ENCODE measurements at regions not wholly inside any gene's neighbourhood (a gene's known extent, or its start where the extent isn't known, plus 50 kb on each side); places are given as distances from the start of the nearest gene placed in this dataset.
"Not testable (repeated sequence)": the region's sequence is repeated elsewhere in the genome, so short reads cannot be mapped to it uniquely, and the experiment has no call there.

DNA sequence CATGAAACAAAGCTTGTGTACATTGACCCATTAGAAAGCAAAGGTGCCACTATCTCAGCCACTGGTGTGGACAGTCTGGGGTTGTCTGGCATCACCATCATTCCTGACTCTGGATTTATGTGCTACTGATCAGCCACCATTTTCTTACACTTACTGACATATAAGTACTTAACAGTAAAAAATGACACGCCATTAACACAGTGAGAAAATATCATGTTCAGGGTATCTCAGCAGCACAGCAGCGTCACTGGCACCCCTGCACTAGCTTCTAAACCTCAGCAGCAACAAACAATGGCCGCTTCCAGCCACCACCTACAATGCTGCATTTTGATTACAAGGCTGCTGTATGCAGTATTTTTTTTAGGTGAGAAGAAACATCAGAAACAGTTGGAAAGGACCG is 253.4 kb upstream of the HDAC4 start:
- Histone ChIP-seq H3K9me3 (ENCODE audit: control insufficient read depth, low read length) (no peaks in the 10 kb centered on the region), H3K27ac (ENCODE audit: insufficient read depth, low read depth, low read length, poor library complexity, severe bottlenecking) (no peak overlapping the region), H3K4me3 (ENCODE audit: insufficient read depth, low read depth, low read length) (no peak overlapping the region), H3K4me1 (ENCODE audit: control insufficient read depth, insufficient read depth, low read length) (no peaks in the 10 kb centered on the region), H3K27me3 (ENCODE audit: control insufficient read depth, insufficient read depth, low read length, poor library complexity, severe bottlenecking) (no peaks in the 10 kb centered on the region), H3K36me3 (ENCODE audit: control insufficient read depth, insufficient read depth, low read length) (no peaks in the 10 kb centered on the region)
- WGBS, 2 experiments: 89 to 92% methylated on average over 4 of the region's 4 CpGs

DNA sequence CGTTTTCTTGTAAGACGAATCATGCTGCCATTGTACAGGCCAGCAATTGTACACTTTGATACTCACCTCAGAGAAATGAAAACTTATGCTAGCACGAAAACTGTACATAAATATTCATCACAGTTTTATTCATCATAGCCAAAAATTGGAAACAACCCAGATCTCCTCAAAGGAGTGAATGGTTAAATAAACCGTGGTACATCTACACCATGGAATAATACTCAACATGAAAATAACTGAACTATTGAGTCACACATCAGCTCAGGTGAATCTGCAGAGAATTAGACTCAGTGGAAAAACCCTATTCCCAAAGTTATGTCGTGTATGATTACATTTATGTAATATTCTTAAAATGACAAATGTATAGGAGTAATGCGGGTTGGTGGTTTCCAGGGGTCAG is 251.0 kb upstream of the HDAC4 start:
- H3K27me3 ChIP-seq (ENCODE audit: control insufficient read depth, insufficient read depth, low read length, poor library complexity, severe bottlenecking): no peaks in the 10 kb centered on the region
- H3K4me1 ChIP-seq (ENCODE audit: control insufficient read depth, insufficient read depth, low read length): no peaks in the 10 kb centered on the region
- H3K9me3 ChIP-seq (ENCODE audit: control insufficient read depth, low read length): no peaks in the 10 kb centered on the region
- no peaks in the 10 kb centered on the region for H3K36me3 ChIP-seq (ENCODE audit: control insufficient read depth, insufficient read depth, low read length)
- WGBS, 2 experiments: 76 to 82% methylated on average over 6 of the region's 6 CpGs
- no peak overlapping the region for H3K4me3 ChIP-seq (ENCODE audit: insufficient read depth, low read depth, low read length)
- H3K27ac ChIP-seq (ENCODE audit: insufficient read depth, low read depth, low read length, poor library complexity, severe bottlenecking): no peak overlapping the region

DNA sequence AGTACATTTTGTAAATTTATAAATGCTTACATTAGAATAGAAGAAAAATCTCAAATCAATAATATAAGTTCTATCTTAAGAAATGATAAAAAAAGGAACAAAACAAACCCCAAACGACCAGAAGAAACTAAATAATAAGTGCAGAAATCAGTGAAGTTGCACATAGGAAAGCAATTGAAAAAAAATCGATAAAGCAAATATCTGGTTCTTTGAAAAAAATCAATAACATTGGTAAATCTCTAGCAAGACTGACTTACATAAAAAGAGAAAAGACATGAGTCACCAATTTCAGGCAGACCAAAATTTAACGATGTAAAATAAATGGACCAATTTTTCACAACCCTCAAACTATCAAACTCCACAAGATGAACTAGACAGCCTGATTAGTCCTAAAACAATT is 249.9 kb upstream of the HDAC4 start:
- no peaks in the 10 kb centered on the region for H3K9me3 ChIP-seq (ENCODE audit: control insufficient read depth, low read length)
- 91 to 100% methylated on average over 2 to 3 of the region's 3 CpGs for WGBS, 2 experiments
- no peaks in the 10 kb centered on the region for H3K27me3 ChIP-seq (ENCODE audit: control insufficient read depth, insufficient read depth, low read length, poor library complexity, severe bottlenecking)
- no peak overlapping the region for H3K4me3 ChIP-seq (ENCODE audit: insufficient read depth, low read depth, low read length)
- H3K36me3 ChIP-seq (ENCODE audit: control insufficient read depth, insufficient read depth, low read length): no peaks in the 10 kb centered on the region
- no peak overlapping the region for H3K27ac ChIP-seq (ENCODE audit: insufficient read depth, low read depth, low read length, poor library complexity, severe bottlenecking)
- no peaks in the 10 kb centered on the region for H3K4me1 ChIP-seq (ENCODE audit: control insufficient read depth, insufficient read depth, low read length)

DNA sequence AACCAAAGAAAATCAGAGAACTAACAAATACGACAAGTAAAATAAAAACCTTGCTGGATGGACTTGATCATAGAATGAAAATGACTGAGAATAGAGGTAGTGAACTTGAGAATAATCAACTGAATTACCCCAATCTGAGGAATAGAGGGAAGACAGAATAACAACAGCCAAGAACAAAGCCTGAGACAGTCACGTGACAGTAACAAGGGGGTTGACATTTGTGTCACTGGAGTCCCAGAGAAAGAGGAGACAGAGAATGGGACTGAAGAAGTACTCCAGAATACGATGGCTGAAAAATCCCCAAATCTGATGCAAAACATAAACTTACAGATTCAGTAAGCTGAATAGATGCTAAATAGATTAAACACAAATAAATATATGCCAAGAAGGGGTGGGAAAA is 248.5 kb upstream of the HDAC4 start:
- Histone ChIP-seq H3K4me3 (ENCODE audit: insufficient read depth, low read depth, low read length) (no peak overlapping the region), H3K9me3 (ENCODE audit: control insufficient read depth, low read length) (no peaks in the 10 kb centered on the region), H3K27ac (ENCODE audit: insufficient read depth, low read depth, low read length, poor library complexity, severe bottlenecking) (no peak overlapping the region), H3K27me3 (ENCODE audit: control insufficient read depth, insufficient read depth, low read length, poor library complexity, severe bottlenecking) (no peaks in the 10 kb centered on the region), H3K36me3 (ENCODE audit: control insufficient read depth, insufficient read depth, low read length) (no peaks in the 10 kb centered on the region), H3K4me1 (ENCODE audit: control insufficient read depth, insufficient read depth, low read length) (no peaks in the 10 kb centered on the region)
- 95 to 96% methylated on average over 2 to 3 of the region's 3 CpGs for WGBS, 2 experiments

GRCh38 chr2:239648607-239649006 is 247.8 kb upstream of the HDAC4 start:
- WGBS, 2 experiments: 78% methylated on average over 2 of the region's 2 CpGs
- H3K4me1 ChIP-seq (ENCODE audit: control insufficient read depth, insufficient read depth, low read length): no peaks in the 10 kb centered on the region
- H3K9me3 ChIP-seq (ENCODE audit: control insufficient read depth, low read length): no peaks in the 10 kb centered on the region
- no peak overlapping the region for H3K27ac ChIP-seq (ENCODE audit: insufficient read depth, low read depth, low read length, poor library complexity, severe bottlenecking)
- H3K36me3 ChIP-seq (ENCODE audit: control insufficient read depth, insufficient read depth, low read length): no peaks in the 10 kb centered on the region
- H3K27me3 ChIP-seq (ENCODE audit: control insufficient read depth, insufficient read depth, low read length, poor library complexity, severe bottlenecking): no peaks in the 10 kb centered on the region
- no peak overlapping the region for H3K4me3 ChIP-seq (ENCODE audit: insufficient read depth, low read depth, low read length)

DNA sequence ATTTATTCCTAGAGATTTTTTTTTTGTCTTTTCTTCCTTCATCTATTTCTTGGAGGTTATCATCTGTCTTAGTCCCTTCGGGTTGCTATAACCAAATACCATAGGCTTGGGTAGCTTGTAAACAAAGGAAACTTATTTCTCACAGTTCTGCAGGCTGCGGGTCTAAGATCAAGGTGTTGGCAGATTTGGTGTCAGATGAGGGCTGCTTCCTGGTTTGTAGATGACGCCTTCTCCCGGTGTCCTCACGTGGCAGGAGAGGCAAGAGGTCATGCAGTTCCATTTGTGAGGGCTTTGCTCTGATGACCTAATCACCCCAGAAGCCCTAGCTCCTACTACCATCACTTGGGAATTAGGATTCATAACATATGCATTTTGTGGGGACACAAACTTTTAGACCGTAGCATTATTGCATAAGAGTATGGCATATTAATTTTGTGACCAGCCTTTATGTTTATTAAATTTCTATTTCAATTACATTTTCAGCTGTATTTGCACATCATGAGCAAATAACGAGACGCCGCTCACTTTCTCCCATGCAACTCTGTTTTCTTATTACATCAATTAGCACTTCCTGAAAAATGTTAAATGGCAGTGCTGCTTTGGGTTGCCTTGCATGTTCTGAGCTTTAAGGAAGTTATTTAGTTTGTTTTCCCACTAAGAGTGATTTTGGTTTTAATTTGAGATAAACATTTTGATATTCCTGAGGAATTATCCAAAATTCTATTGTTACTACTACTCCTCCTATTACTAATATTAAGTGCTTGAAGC is 246.4 kb upstream of the HDAC4 start:
- H3K27me3 ChIP-seq (ENCODE audit: control insufficient read depth, insufficient read depth, low read length, poor library complexity, severe bottlenecking): no peaks in the 10 kb centered on the region
- H3K4me3 ChIP-seq (ENCODE audit: insufficient read depth, low read depth, low read length): no peak overlapping the region
- H3K27ac ChIP-seq (ENCODE audit: insufficient read depth, low read depth, low read length, poor library complexity, severe bottlenecking): no peak overlapping the region
- WGBS, 2 experiments: 90 to 93% methylated on average over 8 to 9 of the region's 9 CpGs
- no peaks in the 10 kb centered on the region for H3K36me3 ChIP-seq (ENCODE audit: control insufficient read depth, insufficient read depth, low read length)
- no peaks in the 10 kb centered on the region for H3K9me3 ChIP-seq (ENCODE audit: control insufficient read depth, low read length)
- no peaks in the 10 kb centered on the region for H3K4me1 ChIP-seq (ENCODE audit: control insufficient read depth, insufficient read depth, low read length)

DNA sequence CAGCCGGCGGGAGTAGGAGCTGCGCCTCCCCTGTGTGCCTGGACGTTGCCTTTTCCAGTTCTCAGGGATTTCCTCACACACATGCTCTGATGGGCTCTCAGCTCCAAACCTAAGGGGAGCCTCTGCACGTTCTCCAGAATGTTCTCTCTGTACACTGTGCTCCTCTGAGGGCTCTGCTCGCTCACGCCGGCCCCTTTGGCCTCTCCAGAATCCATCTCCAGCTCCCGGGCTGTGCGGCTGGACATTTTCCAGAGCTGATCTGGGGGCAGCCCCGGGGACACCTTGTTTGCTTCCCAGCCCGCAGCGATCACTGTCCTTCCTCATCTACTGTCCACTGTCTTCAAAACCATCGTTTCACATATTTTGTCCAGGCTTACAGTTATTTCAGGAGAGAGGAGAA is 245.4 kb upstream of the HDAC4 start:
- Histone ChIP-seq H3K9me3 (ENCODE audit: control insufficient read depth, low read length) (no peaks in the 10 kb centered on the region), H3K4me1 (ENCODE audit: control insufficient read depth, insufficient read depth, low read length) (no peaks in the 10 kb centered on the region), H3K27ac (ENCODE audit: insufficient read depth, low read depth, low read length, poor library complexity, severe bottlenecking) (no peak overlapping the region), H3K27me3 (ENCODE audit: control insufficient read depth, insufficient read depth, low read length, poor library complexity, severe bottlenecking) (no peaks in the 10 kb centered on the region), H3K4me3 (ENCODE audit: insufficient read depth, low read depth, low read length) (no peak overlapping the region), H3K36me3 (ENCODE audit: control insufficient read depth, insufficient read depth, low read length) (no peaks in the 10 kb centered on the region)
- WGBS, 2 experiments: 91 to 94% methylated on average over 14 of the region's 14 CpGs

- H3K4me1 ChIP-seq (ENCODE audit: control insufficient read depth, insufficient read depth, low read length); H3K9me3 ChIP-seq (ENCODE audit: control insufficient read depth, low read length); H3K4me3 ChIP-seq (ENCODE audit: insufficient read depth, low read depth, low read length); H3K27me3 ChIP-seq (ENCODE audit: control insufficient read depth, insufficient read depth, low read length, poor library complexity, severe bottlenecking); H3K27ac ChIP-seq (ENCODE audit: insufficient read depth, low read depth, low read length, poor library complexity, severe bottlenecking); H3K36me3 ChIP-seq (ENCODE audit: control insufficient read depth, insufficient read depth, low read length): not testable (repeated sequence)
- 93 to 94% methylated on average over 10 to 13 of the region's 25 CpGs for WGBS, 2 experiments
Observed at GRCh38 chr2:239644594-239644993, 243.8 kb upstream of the HDAC4 start.

GRCh38 chr2:239644011-239644410 is 243.2 kb upstream of the HDAC4 start:
- Histone ChIP-seq H3K27me3 (ENCODE audit: control insufficient read depth, insufficient read depth, low read length, poor library complexity, severe bottlenecking) (no peaks in the 10 kb centered on the region), H3K4me1 (ENCODE audit: control insufficient read depth, insufficient read depth, low read length) (no peaks in the 10 kb centered on the region), H3K27ac (ENCODE audit: insufficient read depth, low read depth, low read length, poor library complexity, severe bottlenecking) (no peak overlapping the region), H3K9me3 (ENCODE audit: control insufficient read depth, low read length) (no peaks in the 10 kb centered on the region), H3K36me3 (ENCODE audit: control insufficient read depth, insufficient read depth, low read length) (no peaks in the 10 kb centered on the region), H3K4me3 (ENCODE audit: insufficient read depth, low read depth, low read length) (no peak overlapping the region)
- 72 to 82% methylated on average over 7 of the region's 7 CpGs for WGBS, 2 experiments

DNA sequence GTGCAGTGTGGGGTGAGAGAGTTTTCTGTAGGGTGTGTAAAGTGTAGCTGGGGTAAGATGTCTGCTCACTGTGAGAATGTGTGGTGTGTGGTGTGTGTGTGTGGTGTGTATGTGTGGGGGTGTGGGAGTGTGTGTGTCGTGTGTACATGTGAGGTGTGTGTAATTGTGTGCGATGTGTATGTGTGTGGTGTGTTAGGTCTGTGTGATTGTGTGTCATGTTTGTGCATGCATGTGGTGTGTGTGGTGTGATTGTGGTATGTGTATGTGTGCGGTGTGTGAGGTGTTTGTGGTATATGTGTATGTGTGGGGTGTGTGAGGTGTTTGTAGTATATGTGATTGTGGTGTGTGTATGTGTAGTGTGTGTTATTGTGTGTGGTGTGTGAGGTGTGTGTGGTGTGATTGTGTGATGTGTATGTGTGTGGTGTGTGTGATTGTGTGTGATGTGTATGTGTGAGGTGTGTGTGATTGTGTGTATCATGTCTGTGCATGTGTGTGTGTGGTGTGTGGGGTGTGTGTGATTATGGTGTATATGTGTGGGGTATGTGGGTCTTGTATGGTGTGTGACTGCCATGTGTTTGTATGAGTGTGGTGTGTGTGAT is 241.7 kb upstream of the HDAC4 start:
- Histone ChIP-seq H3K4me1 (ENCODE audit: control insufficient read depth, insufficient read depth, low read length) (no peaks in the 10 kb centered on the region), H3K36me3 (ENCODE audit: control insufficient read depth, insufficient read depth, low read length) (no peaks in the 10 kb centered on the region), H3K27ac (ENCODE audit: insufficient read depth, low read depth, low read length, poor library complexity, severe bottlenecking) (no peak overlapping the region), H3K4me3 (ENCODE audit: insufficient read depth, low read depth, low read length) (no peak overlapping the region), H3K27me3 (ENCODE audit: control insufficient read depth, insufficient read depth, low read length, poor library complexity, severe bottlenecking) (no peaks in the 10 kb centered on the region), H3K9me3 (ENCODE audit: control insufficient read depth, low read length) (no peaks in the 10 kb centered on the region)
- WGBS, 2 experiments: 77 to 83% methylated on average over 3 of the region's 3 CpGs
